Activated CD4-positive, CD25-positive, alpha-beta regulatory T cell treated with anti-CD3 and anti-CD28 coated beads, Interleukin-2, amount 50 U/mL, for 24 hours (primary cell): ENCODE measurements at regions not wholly inside any gene's neighbourhood (a gene's known extent, or its start where the extent isn't known, plus 50 kb on each side); places are given as distances from the start of the nearest gene placed in this dataset.
"Not testable (repeated sequence)": the region's sequence is repeated elsewhere in the genome, so short reads cannot be mapped to it uniquely, and the experiment has no call there.

Experiments used
- ATAC-seq, 2 donors: fragments of 150-1000 bp; cut with Tn5 transposase; one replicate each; pipeline ENCODE4 v1.10.0; 2021; ENCODE audit warnings: mild to moderate bottlenecking in 1 of 2, moderate library complexity in 1 of 2

DNA sequence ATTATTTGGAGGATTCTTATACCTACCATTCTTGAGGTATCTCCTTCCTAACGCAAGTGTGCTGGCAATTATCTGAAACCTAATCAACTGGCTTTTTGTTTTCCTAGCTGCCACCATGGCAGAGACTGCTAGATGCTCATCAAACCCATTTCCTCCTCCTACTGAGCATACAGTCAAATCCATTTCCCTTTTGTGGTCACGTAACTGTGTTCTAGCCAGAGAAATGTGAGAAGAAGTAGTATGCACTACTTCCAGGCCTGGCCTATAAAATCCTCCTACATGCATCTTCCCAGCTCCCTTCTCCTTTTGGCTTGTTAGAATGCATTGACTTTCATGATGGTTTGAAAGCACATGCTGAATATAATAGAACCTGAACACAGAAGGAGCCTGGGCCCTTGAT lies 494.1 kb upstream of the MEIS1 start:
- no peak for ATAC-seq

DNA sequence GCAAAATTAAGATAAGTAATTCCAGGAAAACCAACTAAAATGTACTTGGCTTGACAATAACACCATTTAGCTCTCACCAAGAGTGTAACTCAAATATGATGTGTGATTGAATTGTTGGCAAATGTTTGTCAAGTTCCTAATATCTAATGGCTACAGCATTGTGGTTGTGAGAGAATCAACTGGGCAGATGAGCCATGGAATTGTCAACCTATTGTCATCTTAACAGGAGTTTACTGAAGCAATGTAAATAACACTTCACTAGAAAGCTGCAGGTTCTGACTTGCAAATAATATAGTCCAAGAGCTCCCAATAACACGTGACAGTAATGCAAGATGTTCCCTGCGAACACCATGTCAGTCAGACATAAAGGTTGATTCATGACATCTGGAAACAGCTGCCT lies 495.2 kb upstream of the MEIS1 start:
- ATAC-seq, result no peak

DNA sequence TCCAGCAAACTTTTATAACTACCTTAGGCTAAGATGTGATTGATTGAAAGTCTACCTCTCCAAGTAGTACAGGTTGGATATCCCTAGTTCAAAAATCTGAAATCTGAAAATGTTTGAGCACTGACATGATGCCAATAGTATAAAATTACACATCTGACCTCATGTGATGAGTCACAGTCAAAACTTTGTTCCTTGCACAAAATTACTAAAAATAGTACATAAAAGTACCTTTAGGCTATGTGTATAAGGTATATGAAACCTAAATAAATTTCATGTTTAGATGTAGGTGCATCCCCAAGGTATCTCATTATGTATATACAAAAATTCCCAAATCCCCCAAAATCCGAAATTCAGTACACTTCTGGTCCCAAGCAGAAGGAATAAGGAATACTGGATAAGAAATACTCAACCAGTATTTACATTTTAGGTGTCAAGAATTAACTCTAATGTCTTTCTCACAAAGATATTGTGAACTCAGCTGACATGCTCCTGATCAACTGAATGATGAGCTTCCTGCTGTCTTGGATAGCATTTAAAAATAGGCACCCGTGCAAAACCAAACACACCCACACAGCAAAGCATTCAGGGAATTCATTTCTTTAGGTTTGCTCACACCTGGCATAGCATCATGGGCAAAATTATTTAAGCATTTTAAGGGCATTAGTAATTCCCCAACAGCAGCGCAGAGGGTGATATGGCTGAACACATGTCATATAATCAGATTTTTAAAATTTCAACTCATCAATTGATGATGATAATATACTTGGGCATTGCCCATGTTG lies 497.4 kb upstream of the MEIS1 start:
- no peak for ATAC-seq

DNA sequence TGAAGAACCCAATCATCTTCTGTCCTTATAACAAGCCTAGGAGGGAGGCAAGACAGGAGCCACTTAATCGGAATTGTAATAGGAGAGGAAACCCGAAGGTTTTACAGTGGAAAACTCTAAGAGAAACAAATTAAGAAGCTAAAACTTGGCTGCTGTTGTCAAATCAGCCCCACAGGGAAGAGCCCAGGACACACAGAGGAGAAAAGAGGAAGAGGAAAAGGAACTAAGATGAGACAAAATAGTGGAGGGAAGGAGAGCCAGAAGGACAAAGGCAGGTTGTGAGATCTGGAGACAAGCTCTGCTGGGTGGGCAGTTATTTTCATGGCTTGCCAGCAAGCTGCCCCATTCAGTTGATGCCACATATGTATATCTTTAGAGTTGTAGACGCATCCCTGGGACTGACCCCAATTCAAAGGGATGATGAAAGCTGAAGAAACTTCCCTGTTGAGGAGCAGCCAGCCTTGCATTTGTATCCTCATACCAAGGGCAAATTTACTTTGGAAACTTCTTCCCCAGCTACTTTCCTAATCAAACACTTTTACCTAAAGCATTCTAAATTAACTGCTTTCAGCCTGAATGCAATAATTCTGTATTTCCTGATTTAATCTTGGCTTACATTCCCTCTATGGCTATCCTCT lies 499.8 kb upstream of the MEIS1 start:
- no peak for ATAC-seq

DNA sequence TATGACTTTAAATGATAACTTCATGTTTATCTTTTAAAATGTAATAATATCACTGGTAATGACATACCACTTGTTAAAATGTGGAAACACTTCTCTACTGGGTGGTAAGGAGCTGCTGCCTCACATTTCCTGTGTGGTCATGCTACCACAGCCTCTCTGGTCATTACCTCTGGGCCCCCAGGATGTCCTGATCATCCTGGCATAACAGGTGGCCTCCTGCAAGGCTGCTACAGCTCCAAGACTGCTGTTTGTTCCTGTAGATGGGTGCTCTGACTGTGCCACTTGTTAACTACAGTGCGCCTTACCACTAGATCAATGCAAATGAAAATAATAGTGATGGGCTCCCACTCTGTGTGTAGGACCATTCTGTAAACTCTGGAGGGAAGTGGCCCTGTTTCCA lies 500.2 kb upstream of the SPRED2 start:
- no peak for ATAC-seq

DNA sequence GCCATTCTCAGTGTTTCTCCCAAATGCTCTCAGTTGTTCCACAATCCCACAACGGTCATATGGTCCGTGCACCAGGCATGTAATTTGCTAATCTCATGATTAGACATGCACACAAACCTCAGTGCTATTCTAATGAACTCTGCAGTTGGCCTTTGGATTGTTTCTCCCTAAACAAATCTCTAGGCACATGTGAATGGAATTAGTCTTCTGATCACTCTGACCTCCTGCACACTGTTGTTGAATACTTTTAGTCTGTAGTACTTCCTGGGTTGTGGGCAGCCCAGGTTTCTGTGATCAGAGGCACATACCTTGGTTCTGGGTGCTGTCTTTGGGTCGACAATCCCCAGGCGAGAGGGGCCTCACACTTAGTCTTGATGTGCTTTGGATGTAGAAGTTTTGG lies 498.7 kb upstream of the SPRED2 start:
- ATAC-seq, result no peak

DNA sequence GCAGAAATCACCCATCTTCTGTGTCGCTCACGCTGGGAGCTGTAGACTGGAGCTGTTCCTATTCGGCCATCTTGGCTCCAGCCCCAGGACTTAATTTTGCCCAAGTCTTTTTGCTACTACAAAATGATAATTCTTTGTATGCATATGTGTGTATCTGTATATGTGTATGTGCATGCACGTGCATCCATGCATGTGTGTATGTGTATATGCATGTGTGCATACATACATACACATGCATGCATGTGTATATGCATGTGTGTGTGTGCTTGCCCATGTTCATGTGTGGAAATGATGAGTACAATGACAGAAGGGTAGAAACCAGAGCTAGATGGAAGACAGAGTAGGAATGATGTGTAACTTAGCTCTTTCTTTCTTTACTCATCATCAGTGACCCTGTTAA lies 497.9 kb upstream of the SPRED2 start:
- no peak for ATAC-seq

DNA sequence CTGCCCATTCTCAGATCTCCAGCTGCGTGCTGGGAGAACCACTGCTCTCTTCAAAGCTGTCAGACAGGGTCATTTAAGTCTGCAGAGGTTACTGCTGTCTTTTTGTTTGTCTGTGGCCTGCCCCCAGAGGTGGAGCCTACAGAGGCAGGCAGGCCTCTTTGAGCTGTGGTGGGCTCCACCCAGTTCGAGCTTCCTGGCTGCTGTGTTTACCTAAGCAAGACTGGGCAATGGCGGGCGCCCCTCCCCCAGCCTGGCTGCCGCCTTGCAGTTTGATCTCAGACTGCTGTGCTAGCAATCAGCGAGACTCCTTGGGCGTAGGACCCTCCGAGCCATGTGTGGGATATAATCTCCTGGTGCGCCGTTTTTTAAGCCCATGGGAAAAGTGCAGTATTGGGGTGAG lies 497.3 kb upstream of the SPRED2 start:
- ATAC-seq, result not testable (repeated sequence)

DNA sequence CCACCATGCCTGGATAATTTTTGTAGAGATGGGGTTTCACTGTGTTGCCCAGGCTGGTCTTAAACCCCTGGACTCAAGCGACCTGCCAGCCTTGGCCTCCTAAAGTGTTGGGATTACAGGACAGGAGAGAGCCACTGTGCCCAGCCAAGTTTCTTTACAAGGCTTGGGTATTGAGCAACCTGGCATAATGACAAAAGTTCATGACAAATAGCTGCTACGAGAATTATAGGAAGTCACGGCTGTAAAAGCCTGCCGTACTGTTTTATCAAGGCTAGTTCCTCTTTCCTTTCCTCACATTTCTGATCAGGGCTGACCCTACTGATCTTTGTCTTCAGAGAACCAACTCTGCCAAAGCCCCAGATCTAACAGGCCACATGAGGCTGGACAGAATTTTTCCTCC lies 490.4 kb upstream of the SPRED2 start:
- ATAC-seq, result no peak

DNA sequence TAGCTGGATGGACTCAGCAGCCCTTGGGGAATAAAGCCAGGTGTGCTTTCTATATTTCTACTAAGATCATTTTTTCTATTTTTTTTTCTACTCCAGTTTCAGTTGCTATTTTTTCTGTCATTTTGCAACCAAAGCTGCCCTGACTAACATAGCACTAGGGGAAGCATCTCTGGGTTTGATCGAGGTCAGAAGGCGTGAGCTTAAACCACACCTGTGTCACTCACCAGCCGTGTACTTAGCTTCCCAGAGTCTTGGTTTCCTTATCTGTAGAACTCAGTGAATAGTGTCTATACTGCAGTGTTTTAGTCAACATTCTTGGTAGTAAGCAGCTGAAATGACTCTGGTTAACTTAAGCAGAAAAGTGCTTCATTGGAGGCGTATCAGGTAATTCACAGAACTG lies 489.6 kb upstream of the SPRED2 start:
- ATAC-seq, result no peak

DNA sequence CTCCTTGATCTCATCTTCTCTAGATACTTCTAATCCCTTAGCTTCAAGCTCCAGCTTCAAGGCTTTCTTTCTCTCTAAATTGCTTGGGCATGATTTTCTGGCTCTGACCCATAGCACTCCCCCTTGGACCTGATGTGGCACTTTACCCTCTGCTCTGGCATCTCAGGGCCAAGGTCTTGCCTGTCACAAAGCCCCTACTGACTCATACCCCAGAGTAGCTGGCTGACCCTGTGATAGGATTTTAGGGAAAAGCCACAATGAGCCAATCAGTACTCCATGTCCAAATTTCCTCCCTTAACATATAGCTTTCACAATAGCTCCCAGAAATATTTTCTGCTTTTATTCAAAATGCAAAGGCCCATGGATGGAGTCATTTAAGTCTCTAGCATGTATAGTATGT lies 488.7 kb upstream of the SPRED2 start:
- no peak for ATAC-seq

DNA sequence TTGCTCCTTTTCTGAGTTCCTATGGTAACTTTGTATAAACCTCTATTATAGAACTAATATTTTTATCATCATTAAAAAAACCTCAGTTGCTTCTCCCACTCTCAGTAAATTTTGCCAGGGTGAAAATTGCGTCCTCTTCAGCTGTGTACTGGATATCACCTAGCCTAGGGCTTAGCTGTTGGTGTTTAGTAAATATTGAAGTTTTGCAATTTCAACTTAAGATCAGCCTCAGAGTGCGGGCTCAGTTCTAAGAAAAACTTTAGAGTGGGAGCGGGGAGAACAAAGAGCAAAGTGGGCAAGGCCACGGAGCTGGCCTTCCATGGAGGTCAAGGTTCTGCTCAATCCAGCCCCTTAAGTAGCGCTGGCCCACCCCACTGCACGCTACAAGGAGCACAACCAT lies 488.3 kb upstream of the SPRED2 start:
- no peak for ATAC-seq

DNA sequence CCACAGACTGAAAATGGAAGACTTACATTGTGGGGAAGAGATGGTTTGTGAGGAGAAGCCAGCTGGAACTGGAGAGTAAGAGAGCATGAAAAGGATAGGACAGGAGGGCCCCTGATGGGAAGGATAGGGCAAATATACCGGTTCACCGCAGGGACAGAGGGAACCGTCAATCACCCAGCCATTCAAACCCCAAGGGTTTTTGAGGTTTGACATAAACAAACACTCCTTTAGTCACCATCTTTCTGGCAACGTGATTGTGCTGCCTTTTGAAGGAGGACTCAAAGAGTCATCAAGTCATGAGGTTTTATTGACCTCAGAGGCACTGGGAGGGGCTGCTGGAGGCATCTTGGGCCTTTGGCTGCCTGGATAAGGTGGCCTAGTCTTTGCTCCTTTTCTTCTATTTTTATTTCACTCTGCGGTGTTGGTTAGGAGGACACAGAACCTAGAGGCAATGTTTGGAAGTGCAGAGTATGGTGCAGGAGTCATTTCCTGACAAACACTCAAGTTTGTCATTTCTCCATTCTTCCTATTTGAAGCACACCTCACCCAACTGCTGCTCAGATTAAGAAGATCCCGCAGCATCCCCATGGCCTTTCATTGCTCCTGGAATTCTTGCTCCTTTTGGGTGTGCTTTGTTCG lies 487.3 kb upstream of the SPRED2 start:
- no peak for ATAC-seq

DNA sequence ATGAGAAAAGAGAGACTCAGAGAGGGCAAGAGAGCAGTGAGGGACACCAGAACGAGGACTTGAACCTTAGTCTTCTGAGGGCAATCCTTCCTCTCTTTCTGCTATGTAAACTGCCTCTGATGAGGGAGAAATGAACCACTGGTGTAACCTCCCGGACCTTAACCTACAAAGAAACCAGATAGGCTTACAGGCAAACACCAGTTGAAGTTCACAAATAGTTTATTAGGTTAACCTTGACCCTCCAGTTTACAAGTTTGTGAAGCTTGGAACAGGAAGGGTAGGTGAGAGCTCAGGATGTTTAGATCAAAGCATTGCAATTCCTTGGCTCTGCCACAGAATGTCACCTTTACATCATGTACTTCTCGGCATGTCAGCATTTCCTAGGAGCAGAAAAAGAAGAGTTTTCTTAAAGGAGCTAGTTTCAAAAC lies 486.4 kb upstream of the SPRED2 start:
- no peak for ATAC-seq

DNA sequence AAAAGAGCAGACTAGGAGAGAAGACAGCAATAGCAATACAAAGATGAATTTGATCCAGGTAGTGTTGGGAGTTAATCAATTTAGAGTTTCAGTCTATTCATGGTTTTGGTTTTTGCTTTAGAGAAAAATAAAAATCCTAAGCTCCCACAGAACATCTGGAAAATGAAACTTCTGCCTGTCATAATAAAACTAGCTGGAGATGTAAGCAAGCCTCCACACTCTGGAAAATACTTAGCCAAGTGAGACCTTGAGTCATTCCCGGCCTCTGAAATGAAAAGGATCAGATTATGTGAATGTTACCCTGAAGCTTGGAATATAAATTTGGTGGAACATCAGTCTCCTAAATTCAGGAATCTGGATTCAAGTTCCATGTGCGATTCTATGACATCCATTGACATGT lies 485.6 kb upstream of the SPRED2 start:
- ATAC-seq, result no peak

DNA sequence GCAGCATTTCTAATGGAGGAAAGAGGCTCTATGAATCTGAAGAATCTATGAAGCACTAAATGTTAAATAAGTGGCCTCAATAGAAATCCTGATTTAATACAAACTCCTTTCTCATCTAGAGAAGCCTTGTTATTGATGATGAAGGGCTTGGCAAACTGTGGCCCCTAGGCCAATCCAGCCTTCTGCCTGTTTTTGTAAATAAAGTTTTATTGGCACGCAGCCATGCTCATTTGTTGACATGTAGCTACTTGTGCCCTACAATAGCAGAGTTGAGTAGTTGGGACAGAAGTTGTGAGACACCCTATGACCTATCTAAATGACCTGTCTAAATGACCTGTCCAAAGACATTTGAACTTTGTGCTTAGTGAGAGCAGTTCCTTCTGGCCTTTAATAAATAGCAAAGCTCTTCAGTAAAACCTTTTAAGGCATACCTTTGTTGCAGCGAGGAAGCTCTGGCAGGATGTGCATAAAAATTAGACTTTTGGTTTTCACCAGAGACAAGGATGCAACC lies 484.4 kb upstream of the SPRED2 start:
- no peak for ATAC-seq

DNA sequence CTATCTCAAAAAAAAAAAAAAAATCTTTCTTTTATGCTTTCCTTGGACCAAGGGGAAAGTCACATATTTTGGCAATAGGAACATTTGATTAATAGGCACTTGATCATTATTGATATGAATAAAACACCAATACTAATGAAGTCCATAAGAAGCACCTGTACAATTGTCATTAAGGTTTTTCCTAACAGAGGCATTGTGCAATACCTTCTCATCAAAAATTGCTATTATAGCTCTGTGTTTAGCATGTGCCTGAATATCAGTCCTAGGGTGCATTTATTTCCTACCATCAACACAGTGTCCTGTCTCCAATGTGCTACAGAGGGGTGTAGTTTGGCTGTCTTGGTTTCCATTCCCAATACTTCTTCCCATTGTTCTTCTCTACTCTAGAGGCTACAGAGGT lies 483.8 kb upstream of the SPRED2 start:
- no peak for ATAC-seq

DNA sequence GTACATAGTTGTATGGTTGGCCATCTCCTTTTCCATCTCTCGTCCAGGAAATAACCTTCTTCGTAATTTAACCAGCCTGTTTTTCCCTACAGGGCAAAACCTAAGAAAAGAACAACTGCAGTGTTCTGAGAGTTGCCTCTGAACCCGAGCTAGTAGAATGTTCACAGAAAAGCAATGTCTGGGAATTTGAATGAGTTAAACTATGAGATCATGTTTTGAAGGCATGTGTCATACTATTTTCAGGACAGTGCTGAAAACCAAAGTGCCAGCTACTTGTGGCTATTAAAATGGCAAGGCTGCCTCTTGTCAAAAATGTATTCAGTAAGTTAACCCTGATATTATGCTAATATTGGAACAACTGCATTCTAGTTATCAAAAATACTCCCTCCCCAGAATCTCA lies 482.9 kb upstream of the SPRED2 start:
- no peak for ATAC-seq

DNA sequence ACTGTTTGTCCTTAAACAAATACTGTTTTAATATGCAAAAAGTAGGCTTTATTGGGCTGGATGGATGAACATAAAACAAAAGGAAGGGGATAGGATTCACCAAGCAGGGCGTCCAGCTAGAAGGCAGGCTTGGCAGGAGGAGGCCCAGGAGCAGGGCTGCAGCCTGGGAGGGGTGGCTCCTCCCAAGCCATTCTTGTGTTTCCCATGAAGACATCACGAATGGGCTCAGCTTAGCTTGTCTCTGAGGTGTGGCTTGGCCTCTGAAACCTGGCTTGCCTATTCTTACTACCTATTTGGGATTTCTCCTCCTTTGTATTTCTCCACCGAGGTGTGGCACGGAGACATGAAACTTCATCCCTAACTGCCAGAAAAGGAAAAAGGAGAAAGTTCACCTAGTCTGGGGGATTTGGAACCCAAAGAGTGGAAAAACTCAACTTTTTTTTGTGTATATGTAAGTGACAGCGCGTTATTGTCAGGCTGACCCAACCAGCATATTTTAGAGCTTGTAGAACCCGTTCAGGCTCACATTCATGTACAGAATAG lies 481.9 kb upstream of the SPRED2 start:
- ATAC-seq, result no peak

DNA sequence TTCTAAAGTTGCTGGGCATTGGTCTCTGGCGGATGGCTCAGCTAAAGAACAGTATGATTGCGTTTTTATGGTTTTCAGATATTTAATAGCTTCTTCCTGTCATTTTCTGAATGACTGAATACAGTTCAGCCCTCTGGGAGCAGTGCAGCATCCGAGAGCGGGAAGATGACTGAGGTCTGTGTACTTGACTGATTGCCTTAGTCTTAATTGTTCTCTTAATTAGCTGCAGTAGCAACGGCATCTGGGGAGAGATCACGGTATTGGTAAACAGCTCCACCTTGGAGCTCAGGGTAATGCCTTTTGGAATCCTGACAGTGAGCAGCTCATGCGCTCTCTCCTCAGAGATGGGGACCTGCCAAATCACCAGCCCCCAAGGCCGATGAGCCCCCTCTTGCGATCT lies 481.4 kb upstream of the SPRED2 start:
- no peak for ATAC-seq

DNA sequence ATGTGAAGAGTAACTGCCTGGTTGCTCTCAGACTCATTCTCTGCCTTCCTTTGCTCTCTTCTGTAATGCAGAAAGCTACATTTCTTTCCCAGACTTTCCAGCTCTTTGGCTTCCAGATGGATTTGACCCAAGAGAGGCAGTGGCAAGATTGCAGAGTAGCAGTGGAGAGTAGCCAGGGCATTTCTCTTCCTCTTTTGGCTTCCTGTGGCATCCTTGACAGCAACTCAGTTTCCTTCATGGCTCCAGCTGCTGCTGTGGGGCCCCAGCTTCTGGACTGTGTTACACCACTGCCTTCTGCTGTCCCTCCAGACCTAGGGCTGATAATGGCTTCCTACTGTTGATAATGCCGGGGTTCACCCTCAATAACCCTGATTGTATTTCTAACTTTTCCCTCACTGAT lies 469.4 kb upstream of the SPRED2 start:
- ATAC-seq, result no peak

DNA sequence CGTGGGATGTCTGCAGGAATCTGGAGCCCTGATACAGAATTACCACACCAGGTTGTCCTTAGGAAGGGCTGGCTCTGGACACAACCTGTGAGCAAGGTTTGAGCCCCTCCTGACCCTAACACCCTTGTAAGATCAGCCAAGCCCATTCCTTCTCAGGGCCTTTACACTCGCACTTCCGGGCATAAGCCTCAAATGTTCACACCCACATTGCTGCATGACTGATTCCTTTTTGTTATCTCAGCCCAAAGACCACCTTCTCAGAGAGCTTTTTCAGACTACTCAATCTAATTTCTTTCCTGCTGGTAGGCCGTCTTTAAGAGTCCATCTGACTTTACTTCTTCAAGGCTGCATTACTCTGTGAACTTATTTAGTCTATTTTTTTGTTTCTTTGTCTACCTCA lies 464.0 kb upstream of the SPRED2 start:
- ATAC-seq, result no peak

DNA sequence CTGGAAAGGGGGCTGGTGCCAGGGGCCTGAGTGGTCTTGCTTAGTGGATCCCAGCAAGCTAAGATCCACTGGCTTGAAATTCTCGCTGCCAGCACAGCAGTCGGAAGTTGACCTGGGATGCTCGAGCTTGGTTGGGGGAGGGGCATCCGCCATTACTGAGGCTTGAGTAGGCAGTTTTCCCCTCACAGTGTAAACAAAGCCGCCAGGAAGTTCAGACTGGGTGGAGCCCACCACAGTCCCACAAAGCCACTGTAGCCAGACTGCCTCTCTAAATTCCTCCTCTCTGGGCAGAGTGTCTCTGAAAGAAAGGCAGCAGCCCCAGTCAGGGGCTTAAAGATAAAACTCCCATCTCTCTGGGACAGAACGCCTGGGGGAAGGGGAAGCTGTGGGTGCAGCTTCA lies 457.7 kb upstream of the SPRED2 start:
- ATAC-seq, result not testable (repeated sequence)

DNA sequence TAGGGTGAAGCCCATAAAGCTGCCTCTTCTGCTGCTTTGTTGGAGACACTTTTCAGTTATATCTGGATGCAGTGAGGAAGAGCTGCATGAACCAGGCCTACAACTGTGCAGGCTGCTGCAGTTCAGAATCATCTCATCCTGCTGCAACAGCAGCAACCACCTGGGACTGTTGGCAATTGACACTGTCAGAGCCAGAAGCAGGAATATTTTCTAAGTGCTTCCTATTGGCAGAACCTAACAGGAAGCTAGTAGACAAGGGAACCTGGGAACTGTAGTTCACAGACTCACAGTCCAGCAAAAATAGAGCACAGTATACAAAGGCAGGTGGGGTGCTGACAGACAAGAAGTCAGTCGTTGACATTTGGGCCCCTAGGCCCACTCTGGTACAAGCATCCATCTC lies 452.9 kb upstream of the SPRED2 start:
- ATAC-seq, result no peak
